ENCODE measurements at regions not wholly inside any gene's neighbourhood (a gene's known extent, or its start where the extent isn't known, plus 50 kb on each side); places are given as distances from the start of the nearest gene placed in this dataset.

GRCh38 chr13:28557725-28558520 lies 63.0 kb upstream of the FLT1 start:
- no peak for DNase-seq
- H3K36me3 Mint-ChIP-seq (ENCODE audit: low read depth) = no peaks in the 10 kb centered on the region
- TF ChIP-seq CTCF (conservative IDR thresholded peaks at IDR 0.05) = no peak
- Histone ChIP-seq H3K36me3 (ENCODE audit: control insufficient read depth, insufficient read depth, low read length) (no peaks in the 10 kb centered on the region), H3K4me3 (ENCODE audit: low read length) (no peak overlapping the region), H3K4me1 (ENCODE audit: control insufficient read depth, insufficient read depth, low read length) (no peaks in the 10 kb centered on the region), H3K27ac (ENCODE audit: low read depth, low read length) (no peak overlapping the region), H3K9ac (ENCODE audit: extremely low read depth, low read length, poor library complexity, severe bottlenecking) (no peak overlapping the region), H3K9me3 (ENCODE audit: control insufficient read depth, low read length) (no peaks in the 10 kb centered on the region), H3K27me3 (ENCODE audit: control insufficient read depth, insufficient read depth, low read length, poor library complexity, severe bottlenecking) (no peaks in the 10 kb centered on the region)
- H3K27ac Mint-ChIP-seq = peak overlapping the region; percentile 81
- WGBS, 2 experiments (ENCODE audit: insufficient coverage in 1 of 2, insufficient read length in 1 of 2) = 66 to 86% methylated on average over 3 to 5 of the region's 5 CpGs
- peaks cover 2% of the 10 kb centered on the region for H3K27me3 Mint-ChIP-seq (ENCODE audit: insufficient read depth)
- H3K4me3 Mint-ChIP-seq = no peak overlapping the region
- H3K9me3 Mint-ChIP-seq = no peaks in the 10 kb centered on the region
- H3K4me1 Mint-ChIP-seq = peaks cover 12% of the 10 kb centered on the region

GRCh38 chr13:28555096-28555495 lies 60.2 kb upstream of the FLT1 start:
- Mint-ChIP-seq H3K27ac (no peak overlapping the region), H3K9me3 (no peaks in the 10 kb centered on the region), H3K4me1 (peaks cover 12% of the 10 kb centered on the region), H3K4me3 (no peak overlapping the region), H3K36me3 (ENCODE audit: low read depth) (no peaks in the 10 kb centered on the region), H3K27me3 (ENCODE audit: insufficient read depth) (peaks cover 3% of the 10 kb centered on the region)
- Histone ChIP-seq H3K4me1 (ENCODE audit: control insufficient read depth, insufficient read depth, low read length) (no peaks in the 10 kb centered on the region), H3K9me3 (ENCODE audit: control insufficient read depth, low read length) (no peaks in the 10 kb centered on the region), H3K9ac (ENCODE audit: extremely low read depth, low read length, poor library complexity, severe bottlenecking) (no peak overlapping the region), H3K27me3 (ENCODE audit: control insufficient read depth, insufficient read depth, low read length, poor library complexity, severe bottlenecking) (no peaks in the 10 kb centered on the region), H3K27ac (ENCODE audit: low read depth, low read length) (no peak overlapping the region), H3K36me3 (ENCODE audit: control insufficient read depth, insufficient read depth, low read length) (no peaks in the 10 kb centered on the region), H3K4me3 (ENCODE audit: low read length) (no peak overlapping the region)
- 96 to 100% methylated on average over 4 to 7 of the region's 7 CpGs for WGBS, 2 experiments (ENCODE audit: insufficient coverage in 1 of 2, insufficient read length in 1 of 2)
- no peak for TF ChIP-seq CTCF (conservative IDR thresholded peaks at IDR 0.05)
- DNase-seq = no peak

- Histone ChIP-seq H3K9ac (ENCODE audit: extremely low read depth, low read length, poor library complexity, severe bottlenecking) (no peak overlapping the region), H3K27me3 (ENCODE audit: control insufficient read depth, insufficient read depth, low read length, poor library complexity, severe bottlenecking) (no peaks in the 10 kb centered on the region), H3K4me3 (ENCODE audit: low read length) (no peak overlapping the region), H3K4me1 (ENCODE audit: control insufficient read depth, insufficient read depth, low read length) (peaks cover under 1% of the 10 kb centered on the region), H3K27ac (ENCODE audit: low read depth, low read length) (no peak overlapping the region), H3K36me3 (ENCODE audit: control insufficient read depth, insufficient read depth, low read length) (no peaks in the 10 kb centered on the region), H3K9me3 (ENCODE audit: control insufficient read depth, low read length) (no peaks in the 10 kb centered on the region)
- H3K36me3 Mint-ChIP-seq (ENCODE audit: low read depth) = no peaks in the 10 kb centered on the region
- H3K4me3 Mint-ChIP-seq = no peak overlapping the region
- no peak for TF ChIP-seq CTCF (conservative IDR thresholded peaks at IDR 0.05)
- H3K27me3 Mint-ChIP-seq (ENCODE audit: insufficient read depth) = peaks cover 3% of the 10 kb centered on the region
- 88 to 90% methylated on average over 5 of the region's 5 CpGs for WGBS, 2 experiments (ENCODE audit: insufficient coverage in 1 of 2, insufficient read length in 1 of 2)
- H3K9me3 Mint-ChIP-seq = peaks cover 3% of the 10 kb centered on the region
- DNase-seq = no peak
- no peak overlapping the region for H3K27ac Mint-ChIP-seq
- H3K4me1 Mint-ChIP-seq = peaks cover 17% of the 10 kb centered on the region
Observed at GRCh38 chr13:28553971-28554370, 59.0 kb upstream of the FLT1 start.

Data from endodermal cell (in vitro differentiated cells).